ENCODE measurements at regions not wholly inside any gene's neighbourhood (a gene's known extent, or its start where the extent isn't known, plus 50 kb on each side); places are given as distances from the start of the nearest gene placed in this dataset.

DNA sequence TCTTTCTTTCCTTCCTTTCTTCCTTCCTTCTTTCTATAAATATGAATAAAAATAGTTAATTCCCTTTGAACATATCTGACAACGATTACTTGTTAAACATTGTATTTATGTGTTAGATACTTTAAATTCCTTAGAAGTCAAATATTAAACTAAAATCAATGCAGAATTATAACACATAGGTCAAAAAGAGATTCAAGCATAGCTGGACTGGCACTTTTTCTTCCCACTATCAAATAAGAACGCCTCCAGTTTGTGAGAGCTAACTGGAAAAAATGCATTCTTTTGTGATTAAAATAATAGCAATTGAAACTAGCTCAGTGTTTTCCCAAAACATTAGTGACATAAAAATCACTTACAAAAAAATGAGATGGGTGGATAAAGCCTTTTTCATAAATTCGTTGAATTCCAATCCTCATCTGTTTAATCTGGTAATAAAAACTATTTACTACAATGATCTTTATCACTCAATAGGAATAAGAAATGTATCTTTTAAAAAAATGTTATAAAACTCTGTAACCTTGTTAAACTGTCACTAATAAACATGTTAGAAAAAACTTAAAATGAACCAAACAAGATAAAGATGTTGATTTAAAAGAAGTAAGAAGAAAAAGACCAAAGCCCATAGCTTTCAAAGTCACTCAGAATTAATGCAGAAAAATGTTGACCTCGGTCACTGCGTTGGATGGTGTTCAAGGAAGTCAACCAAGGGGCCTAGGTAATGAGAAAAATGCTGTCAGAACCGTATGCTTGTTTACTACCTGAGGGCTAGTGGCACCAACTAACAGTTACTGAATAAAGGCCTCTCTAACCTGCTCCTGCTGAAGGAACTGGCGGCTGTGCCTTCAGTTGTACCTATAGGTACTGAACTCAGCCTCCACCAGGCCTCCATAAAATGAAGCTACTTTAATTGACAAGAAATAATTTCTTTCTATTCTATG, 1039.5 kb upstream of the SLC10A2 start:
- H3K27ac ChIP-seq (ENCODE audit: low read depth, low read length): no peak overlapping the region
- no peak for TF ChIP-seq RNF2 (IDR thresholded peaks at IDR 0.05; ENCODE audit: borderline replicate concordance, low read depth, low read length, missing control alignments, poor library complexity, severe bottlenecking)
- TF ChIP-seq JUN (IDR thresholded peaks at IDR 0.05; ENCODE audit: low read depth, low read length): no peak
- no peak for TF ChIP-seq SRF (IDR thresholded peaks at IDR 0.05; ENCODE audit: low read depth, low read length)
- TF ChIP-seq, protein P1, sequence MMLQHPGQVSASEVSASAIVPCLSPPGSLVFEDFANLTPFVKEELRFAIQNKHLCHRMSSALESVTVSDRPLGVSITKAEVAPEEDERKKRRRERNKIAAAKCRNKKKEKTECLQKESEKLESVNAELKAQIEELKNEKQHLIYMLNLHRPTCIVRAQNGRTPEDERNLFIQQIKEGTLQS (IDR thresholded peaks at IDR 0.05; ENCODE audit: insufficient read depth, low read depth, low read length): no peak
- no peak for TF ChIP-seq KDM5A (IDR thresholded peaks at IDR 0.05; ENCODE audit: low read length)
- no peak for TF ChIP-seq CREB1 (IDR thresholded peaks at IDR 0.05)
- no peak for TF ChIP-seq GTF2F1 (IDR thresholded peaks at IDR 0.05; ENCODE audit: borderline replicate concordance, low read depth, low read length)
- no peak for TF ChIP-seq USF2 (IDR thresholded peaks at IDR 0.05; ENCODE audit: low read length)
- TF ChIP-seq CHD2 (IDR thresholded peaks at IDR 0.05; ENCODE audit: low read length): no peak
- no peak for TF ChIP-seq YY1 (IDR thresholded peaks at IDR 0.05; ENCODE audit: low read depth, low read length)
- no peak for TF ChIP-seq RBBP5 (IDR thresholded peaks at IDR 0.05; ENCODE audit: borderline replicate concordance, low read depth, low read length)

More for the DNA sequence above, 1039.5 kb upstream of the SLC10A2 start:
- Histone ChIP-seq H3K9ac (replicated peaks in 1 of 4; ENCODE audit: extremely low read depth in 1 of 4, low read depth in 3 of 4, low read length in 3 of 4) (no peak overlapping the region), H3K4me3 (ENCODE audit: extremely low read depth in 1 of 4, insufficient read depth in 2 of 4, low read depth in 3 of 4, low read length in 4 of 4) (no peak overlapping the region), H3K4ac (replicated peaks; ENCODE audit: insufficient read length, low read depth, low read length) (no peak overlapping the region), H3K79me1 (ENCODE audit: low read depth, low read length) (no peaks in the 10 kb centered on the region), H3K36me3 (ENCODE audit: control insufficient read depth in 2 of 4, insufficient read depth in 4 of 4, low read length in 3 of 4) (peaks cover 0 to 8% (median 0%) of the 10 kb centered on the region in 4 experiments; a peak in 2 of 8 replicates), H3K56ac (replicated peaks; ENCODE audit: insufficient read length, low read depth, low read length) (no peak overlapping the region), H3K9me3 (ENCODE audit: insufficient read depth in 2 of 2, low read depth in 1 of 2, low read length in 1 of 2) (peaks cover 13 to 16% of the 10 kb centered on the region in 2 experiments; a peak in 3 of 4 replicates), H4K5ac (ENCODE audit: insufficient read length, low read depth, low read length) (no peak overlapping the region), H3K27me3 (replicated peaks in 1 of 4; ENCODE audit: control insufficient read depth in 3 of 4, extremely low read depth in 1 of 4, insufficient read depth in 3 of 4, low read length in 3 of 4) (no peaks in the 10 kb centered on the region), H3K18ac (ENCODE audit: extremely low read depth, low read length) (no peak overlapping the region), H2BK15ac (ENCODE audit: low read length) (no peak overlapping the region), H2AK5ac (ENCODE audit: low read depth, low read length) (no peak overlapping the region), H3K23me2 (ENCODE audit: low read depth, low read length) (no peaks in the 10 kb centered on the region), H4K91ac (replicated peaks; ENCODE audit: insufficient read length, low read length) (no peak overlapping the region), H3K4me1 (replicated peaks in 1 of 4; ENCODE audit: control insufficient read depth in 3 of 4, insufficient read depth in 4 of 4, low read length in 3 of 4) (no peaks in the 10 kb centered on the region), H2BK20ac (ENCODE audit: low read length) (no peak overlapping the region), H3K23ac (ENCODE audit: insufficient read length) (no peak overlapping the region), H4K8ac (ENCODE audit: extremely low read depth, insufficient read depth, low read length) (no peak overlapping the region), H2BK5ac (ENCODE audit: low read depth, low read length) (no peak overlapping the region), H2BK120ac (replicated peaks; ENCODE audit: low read depth, low read length) (no peak overlapping the region), H3K4me2 (ENCODE audit: insufficient read depth in 1 of 2, low read depth in 2 of 2, low read length in 2 of 2) (no peak overlapping the region), H2BK12ac (ENCODE audit: low read depth, low read length) (no peak overlapping the region), H2AFZ (ENCODE audit: low read length) (no peak overlapping the region), H3K14ac (ENCODE audit: insufficient read length) (no peak overlapping the region), H3K79me2 (ENCODE audit: control insufficient read depth in 1 of 2, insufficient read depth in 2 of 2, low read length in 2 of 2) (no peaks in the 10 kb centered on the region), H4K20me1 (replicated peaks in 1 of 2; ENCODE audit: control insufficient read depth in 1 of 2, insufficient read depth in 2 of 2, low read length in 2 of 2) (no peaks in the 10 kb centered on the region)
- DNase-seq (ENCODE audit: low read depth in 1 of 2, low spot score in 2 of 2): no peak
- ChIA-PET CTCF (ENCODE audit: partially characterized antibody) (no interaction called here), POLR2A (ENCODE audit: partially characterized antibody) (no interaction called here)
- no peak for FAIRE-seq
- 80% methylated on average over 7 of the region's 7 CpGs; no CpG with 5 or more reads in 1 of the 2 experiments for WGBS, 2 experiments (ENCODE audit: extremely low coverage in 1 of 2, insufficient coverage in 1 of 2, insufficient read length in 1 of 2, insufficient replicate concordance in 2 of 2, low coverage in 1 of 2, low lambda C conversion rate in 2 of 2, missing lambda C conversion rate in 1 of 2)
